ENCODE measurements at regions not wholly inside any gene's neighbourhood (a gene's known extent, or its start where the extent isn't known, plus 50 kb on each side); places are given as distances from the start of the nearest gene placed in this dataset.
A peak's percentile ranks its signal among the peaks of the same experiment; 100 is the strongest.

GRCh38 chr20:50311308-50312001 is 120.8 kb downstream of the CEBPB start:
- DNase-seq (ENCODE audit: extremely low read depth, low read depth): no peak
- no peak for TF ChIP-seq CTCF (IDR thresholded peaks at IDR 0.05; ENCODE audit: low read depth, low read length)

GRCh38 chr20:50312002-50312681 is 121.5 kb downstream of the CEBPB start:
- no peak for DNase-seq (ENCODE audit: extremely low read depth, low read depth)

GRCh38 chr20:50312682-50313521 is 122.3 kb downstream of the CEBPB start:
- TF ChIP-seq CTCF (IDR thresholded peaks at IDR 0.05; ENCODE audit: low read depth, low read length): no peak
- peak; percentile 63 for DNase-seq (ENCODE audit: extremely low read depth, low read depth)

More at GRCh38 chr20:50312002-50312681, 121.5 kb downstream of the CEBPB start:
- TF ChIP-seq CTCF (IDR thresholded peaks at IDR 0.05; ENCODE audit: low read depth, low read length): no peak

- DNase-seq (ENCODE audit: extremely low read depth, low read depth): no peak
- no peak for TF ChIP-seq CTCF (IDR thresholded peaks at IDR 0.05; ENCODE audit: low read depth, low read length)
Measured at GRCh38 chr20:50313522-50313820, 122.8 kb downstream of the CEBPB start.

GRCh38 chr20:50313827-50314677 is 123.4 kb downstream of the CEBPB start:
- TF ChIP-seq CTCF (IDR thresholded peaks at IDR 0.05; ENCODE audit: low read depth, low read length): no peak
- no peak for DNase-seq (ENCODE audit: extremely low read depth, low read depth)

- DNase-seq (ENCODE audit: extremely low read depth, low read depth): no peak
- TF ChIP-seq CTCF (IDR thresholded peaks at IDR 0.05; ENCODE audit: low read depth, low read length): no peak
Measured at GRCh38 chr20:50314678-50315335, 124.2 kb downstream of the CEBPB start.
